Sigmoid colon (tissue), 6 donors: ENCODE measurements at regions not wholly inside any gene's neighbourhood (a gene's known extent, or its start where the extent isn't known, plus 50 kb on each side); places are given as distances from the start of the nearest gene placed in this dataset.

Source experiments
- DNase-seq: peaks from one replicate; pipeline ENCODE4 v3.0.0-alpha.2; 2019
- H3K27ac ChIP-seq, 4 donors: fragments of 200-600 bp; sonication (generic); one replicate each; pipeline ENCODE4 v1.5.1; 2016 to 2019; ENCODE audit warnings: mild to moderate bottlenecking in 1 of 4
- H3K27me3 ChIP-seq, 3 donors: fragments of 200-600 bp; sonication (generic); one replicate each; pipeline ENCODE4 v1.5.1; 2019; ENCODE audit warnings: mild to moderate bottlenecking in 1 of 3
- H3K36me3 ChIP-seq, 4 donors: fragments of 200-600 bp; sonication (generic); one replicate each; pipeline ENCODE4 v1.5.1; 2016 to 2019
- H3K4me1 ChIP-seq, 4 donors: fragments of 200-600 bp; sonication (generic); one replicate each; pipeline ENCODE4 v1.5.1; 2017 to 2019
- H3K4me3 ChIP-seq, 4 donors: fragments of 200-600 bp; sonication (generic); one replicate each; pipeline ENCODE4 v1.5.1; 2017 to 2019; ENCODE audit warnings: mild to moderate bottlenecking in 2 of 4, moderate library complexity in 1 of 4
- H3K9me3 ChIP-seq, 4 donors: fragments of 200-600 bp in 3 of 4; sonication (generic) in 3 of 4; one replicate each; pipeline versions ENCODE4 v1.5.1 to v1.6.1; 2013 to 2019
- EP300 ChIP-seq, 4 donors: sonication (generic); formaldehyde crosslinking; IDR thresholded peaks; one replicate each; pipeline ENCODE4 v1.6.1; 2017; ENCODE audit warnings: antibody characterized with exemption in 4 of 4
- POLR2A ChIP-seq, 2 donors: fragments of 450-650 bp; IDR thresholded peaks; one replicate each; pipeline ENCODE4 v1.6.1; 2016; ENCODE audit warnings: antibody characterized with exemption in 2 of 2, mild to moderate bottlenecking in 2 of 2, moderate library complexity in 2 of 2
- POLR2AphosphoS5 ChIP-seq, 4 donors: sonication (generic); formaldehyde crosslinking; IDR thresholded peaks; one replicate each; pipeline ENCODE4 v1.6.1; 2017; ENCODE audit warnings: antibody characterized with exemption in 4 of 4
- WGBS, 2 donors: extraction: QIAGEN DNeasy Blood & Tissue Kit; methylation state at CpG; one replicate each; pipeline ENCODE4 v1.1.7; 2013; 5-methylcytosine and 5-hydroxymethylcytosine counted together
- intact Hi-C: fragments of 100-400 bp; cut with DNase I; formaldehyde crosslinking; loops from one replicate; pipeline ENCODE4 v1.15.1; 2023
- TF ChIP-seq, protein P1 (sequence below), 4 experiments: fragments of 450-650 bp in 3 of 4; fragments of 200-600 bp in 1 of 4; IDR thresholded peaks; one replicate each; pipeline ENCODE4 v1.5.1; 2016 to 2019; ENCODE audit warnings: antibody characterized with exemption in 4 of 4, mild to moderate bottlenecking in 3 of 4, moderate library complexity in 2 of 4
- donor health status: healthy with polysubstance abuse.
- donor health status: healthy.

DNA sequence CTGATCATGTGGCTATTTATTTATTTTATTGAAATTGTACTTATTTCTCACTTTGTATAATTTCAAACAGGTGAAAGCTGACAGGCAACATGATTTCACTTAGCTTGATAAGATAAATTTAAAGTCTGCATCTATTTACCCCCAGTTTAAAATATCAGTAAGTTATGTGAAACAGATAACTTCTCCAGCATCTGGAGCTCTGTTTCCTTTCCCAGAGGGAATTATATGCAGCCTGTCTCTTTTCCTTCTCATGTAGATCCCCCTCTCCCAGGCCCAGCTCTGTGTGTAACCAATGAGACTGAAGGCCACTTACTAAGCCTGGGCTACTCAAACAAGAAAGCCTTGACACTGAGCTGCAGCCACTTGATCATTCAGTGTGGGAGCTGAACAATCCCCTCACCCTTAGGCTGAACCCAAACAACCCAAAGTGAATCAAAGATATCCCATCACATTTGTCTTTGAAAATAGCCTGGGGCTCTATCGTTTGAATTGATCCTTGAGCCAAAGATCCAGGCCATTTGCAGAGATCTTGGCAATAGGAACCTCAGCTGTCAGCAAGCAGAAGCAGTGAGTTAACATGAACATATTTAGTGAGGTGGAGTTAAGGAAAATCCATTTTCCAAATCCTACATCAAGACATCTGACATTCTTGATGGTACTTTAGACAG lies 383.9 kb downstream of the TGFB2 start:
- no peaks in the 10 kb centered on the region for H3K9me3 ChIP-seq
- TF ChIP-seq POLR2AphosphoS5 (IDR thresholded peaks at IDR 0.05), result no peak
- TF ChIP-seq, protein P1, sequence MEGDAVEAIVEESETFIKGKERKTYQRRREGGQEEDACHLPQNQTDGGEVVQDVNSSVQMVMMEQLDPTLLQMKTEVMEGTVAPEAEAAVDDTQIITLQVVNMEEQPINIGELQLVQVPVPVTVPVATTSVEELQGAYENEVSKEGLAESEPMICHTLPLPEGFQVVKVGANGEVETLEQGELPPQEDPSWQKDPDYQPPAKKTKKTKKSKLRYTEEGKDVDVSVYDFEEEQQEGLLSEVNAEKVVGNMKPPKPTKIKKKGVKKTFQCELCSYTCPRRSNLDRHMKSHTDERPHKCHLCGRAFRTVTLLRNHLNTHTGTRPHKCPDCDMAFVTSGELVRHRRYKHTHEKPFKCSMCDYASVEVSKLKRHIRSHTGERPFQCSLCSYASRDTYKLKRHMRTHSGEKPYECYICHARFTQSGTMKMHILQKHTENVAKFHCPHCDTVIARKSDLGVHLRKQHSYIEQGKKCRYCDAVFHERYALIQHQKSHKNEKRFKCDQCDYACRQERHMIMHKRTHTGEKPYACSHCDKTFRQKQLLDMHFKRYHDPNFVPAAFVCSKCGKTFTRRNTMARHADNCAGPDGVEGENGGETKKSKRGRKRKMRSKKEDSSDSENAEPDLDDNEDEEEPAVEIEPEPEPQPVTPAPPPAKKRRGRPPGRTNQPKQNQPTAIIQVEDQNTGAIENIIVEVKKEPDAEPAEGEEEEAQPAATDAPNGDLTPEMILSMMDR (IDR thresholded peaks at IDR 0.05), result no peak
- no peak for TF ChIP-seq EP300 (IDR thresholded peaks at IDR 0.05)
- TF ChIP-seq POLR2A (IDR thresholded peaks at IDR 0.05), result no peak
- DNase-seq, result no peak
- H3K27ac ChIP-seq, result no peak overlapping the region
- no peaks in the 10 kb centered on the region for H3K36me3 ChIP-seq
- no peaks in the 10 kb centered on the region for H3K4me1 ChIP-seq
- intact Hi-C loops, result no loop called here
- H3K4me3 ChIP-seq, result no peak overlapping the region
- H3K27me3 ChIP-seq, result no peaks in the 10 kb centered on the region
- WGBS, 2 donors, result 63 to 72% methylated on average over 1 of the region's 1 CpG

DNA sequence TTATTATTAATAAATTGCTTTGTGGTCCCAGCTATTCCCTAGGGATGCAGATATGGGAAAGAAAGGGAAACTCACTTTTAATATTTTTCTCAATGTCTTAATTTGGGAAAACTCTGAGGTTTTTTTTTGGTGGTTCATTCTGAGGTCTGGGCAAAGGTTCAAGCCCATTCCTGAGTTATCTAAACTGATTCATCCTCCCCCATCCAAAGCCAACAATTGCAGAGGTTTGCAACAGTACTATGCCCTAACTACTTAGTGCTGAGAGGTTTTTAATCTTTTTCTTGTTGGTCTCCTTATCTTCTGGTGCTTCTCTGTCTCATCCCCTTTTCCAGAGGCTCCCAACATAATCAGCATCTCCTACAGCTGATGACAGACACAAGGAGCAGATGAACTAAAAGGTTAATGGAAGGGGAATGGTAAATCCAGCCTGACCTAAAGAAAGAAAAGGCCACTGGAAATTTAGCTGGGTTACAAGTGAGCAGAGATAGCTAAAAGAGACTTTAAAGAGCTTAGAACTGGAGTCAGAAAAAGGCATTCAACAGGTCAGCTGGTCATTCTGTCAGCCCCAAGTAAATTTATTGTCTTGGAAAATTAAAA lies 390.4 kb downstream of the TGFB2 start:
- H3K4me3 ChIP-seq, result no peak overlapping the region
- H3K27me3 ChIP-seq, result no peaks in the 10 kb centered on the region
- no peak for DNase-seq
- intact Hi-C loops, result no loop called here
- TF ChIP-seq, protein P1 (IDR thresholded peaks at IDR 0.05), result no peak
- TF ChIP-seq POLR2AphosphoS5 (IDR thresholded peaks at IDR 0.05), result no peak
- no peak for TF ChIP-seq POLR2A (IDR thresholded peaks at IDR 0.05)
- TF ChIP-seq EP300 (IDR thresholded peaks at IDR 0.05), result no peak
- peaks cover 0 to 5% (median 2%) of the 10 kb centered on the region in 4 donors for H3K4me1 ChIP-seq
- no peak overlapping the region for H3K27ac ChIP-seq
- H3K36me3 ChIP-seq, result no peaks in the 10 kb centered on the region
- no peaks in the 10 kb centered on the region for H3K9me3 ChIP-seq

GRCh38 chr1:218739426-218739825 lies 394.3 kb downstream of the TGFB2 start:
- Histone ChIP-seq H3K27ac (no peak overlapping the region), H3K27me3 (no peaks in the 10 kb centered on the region), H3K36me3 (no peaks in the 10 kb centered on the region), H3K4me1 (peaks cover 0 to 5% (median 2%) of the 10 kb centered on the region in 4 donors), H3K9me3 (no peaks in the 10 kb centered on the region), H3K4me3 (no peak overlapping the region)
- intact Hi-C loops, result no loop called here
- DNase-seq, result peak; percentile 72
- 40 to 55% methylated on average over 4 of the region's 4 CpGs for WGBS, 2 donors
- TF ChIP-seq POLR2A (IDR thresholded peaks at IDR 0.05), result no peak
- no peak for TF ChIP-seq EP300 (IDR thresholded peaks at IDR 0.05)
- TF ChIP-seq POLR2AphosphoS5 (IDR thresholded peaks at IDR 0.05), result peak in 3 of 4 donors; percentile 21 to 28 (median 26)

- Histone ChIP-seq H3K36me3 (no peaks in the 10 kb centered on the region), H3K27me3 (no peaks in the 10 kb centered on the region), H3K27ac (no peak overlapping the region), H3K4me3 (no peak overlapping the region), H3K9me3 (no peaks in the 10 kb centered on the region), H3K4me1 (peaks cover 0 to 5% (median 0%) of the 10 kb centered on the region in 4 donors)
- intact Hi-C loops, result no loop called here
- 62 to 79% methylated on average over 3 of the region's 3 CpGs for WGBS, 2 donors
- TF ChIP-seq, protein P1 (IDR thresholded peaks at IDR 0.05), result no peak
- TF ChIP-seq POLR2AphosphoS5 (IDR thresholded peaks at IDR 0.05), result no peak
- no peak for TF ChIP-seq POLR2A (IDR thresholded peaks at IDR 0.05)
- no peak for TF ChIP-seq EP300 (IDR thresholded peaks at IDR 0.05)
- no peak for DNase-seq
These were observed 396.7 kb downstream of the TGFB2 start for GRCh38 chr1:218741852-218742251.

GRCh38 chr1:218742467-218743262 lies 397.5 kb downstream of the TGFB2 start:
- no peaks in the 10 kb centered on the region for H3K9me3 ChIP-seq
- peaks cover 0 to 5% (median 0%) of the 10 kb centered on the region in 4 donors for H3K4me1 ChIP-seq
- intact Hi-C loops, result no loop called here
- no peak overlapping the region for H3K4me3 ChIP-seq
- H3K27me3 ChIP-seq, result no peaks in the 10 kb centered on the region
- no peak for DNase-seq
- WGBS, 2 donors, result 79 to 87% methylated on average over 6 of the region's 6 CpGs
- no peaks in the 10 kb centered on the region for H3K36me3 ChIP-seq
- no peak overlapping the region for H3K27ac ChIP-seq
- TF ChIP-seq, protein P1 (IDR thresholded peaks at IDR 0.05), result no peak
- TF ChIP-seq EP300 (IDR thresholded peaks at IDR 0.05), result no peak
- TF ChIP-seq POLR2A (IDR thresholded peaks at IDR 0.05), result no peak
